NCI-H446 treated with DMSO at 0.1 percent for 48 hours (cell line): ENCODE measurements at regions not wholly inside any gene's neighbourhood (a gene's known extent, or its start where the extent isn't known, plus 50 kb on each side); places are given as distances from the start of the nearest gene placed in this dataset.
"Not testable (repeated sequence)": the region's sequence is repeated elsewhere in the genome, so short reads cannot be mapped to it uniquely, and the experiment has no call there.

Source experiments
- DNase-seq: peaks from one replicate; lab custom pipeline; 2025; lab: John Stamatoyannopoulos, UW

- DNase-seq = no peak
Observed at GRCh38 chr2:144749188-144749587, 229.3 kb upstream of the ZEB2 start.

GRCh38 chr2:144748443-144748842 is 228.5 kb upstream of the ZEB2 start:
- DNase-seq = no peak

- no peak for DNase-seq
Observed at GRCh38 chr2:144747571-144747970, 227.7 kb upstream of the ZEB2 start.

- no peak for DNase-seq
Observed at GRCh38 chr2:144745424-144745823, 225.5 kb upstream of the ZEB2 start.

- DNase-seq = no peak
Observed at GRCh38 chr2:144738749-144739148, 218.8 kb upstream of the ZEB2 start.

- no peak for DNase-seq
Observed at GRCh38 chr2:144730711-144731110, 210.8 kb upstream of the ZEB2 start.

- DNase-seq = not testable (repeated sequence)
Observed at GRCh38 chr2:144724460-144724859, 204.5 kb upstream of the ZEB2 start.

GRCh38 chr2:144718376-144718775 is 198.5 kb upstream of the ZEB2 start:
- no peak for DNase-seq

GRCh38 chr2:144715992-144716391 is 196.1 kb upstream of the ZEB2 start:
- no peak for DNase-seq

- DNase-seq = no peak
Observed at GRCh38 chr2:144713410-144713809, 193.5 kb upstream of the ZEB2 start.

- no peak for DNase-seq
Observed at GRCh38 chr2:144712550-144712940, 192.6 kb upstream of the ZEB2 start.

- no peak for DNase-seq
Observed at GRCh38 chr2:144711630-144712549, 192.0 kb upstream of the ZEB2 start.

GRCh38 chr2:144711084-144711483 is 191.2 kb upstream of the ZEB2 start:
- no peak for DNase-seq

GRCh38 chr2:144708626-144709025 is 188.7 kb upstream of the ZEB2 start:
- no peak for DNase-seq

- DNase-seq = no peak
Observed at GRCh38 chr2:144707736-144708326, 187.9 kb upstream of the ZEB2 start.

GRCh38 chr2:144706647-144707046 is 186.7 kb upstream of the ZEB2 start:
- no peak for DNase-seq

- DNase-seq = no peak
Observed at GRCh38 chr2:144705328-144706245, 185.7 kb upstream of the ZEB2 start.

GRCh38 chr2:144704709-144705095 is 184.8 kb upstream of the ZEB2 start:
- DNase-seq = no peak

GRCh38 chr2:144703852-144704708 is 184.2 kb upstream of the ZEB2 start:
- DNase-seq = no peak

GRCh38 chr2:144702051-144702450 is 182.1 kb upstream of the ZEB2 start:
- DNase-seq = no peak

GRCh38 chr2:144701259-144701658 is 181.3 kb upstream of the ZEB2 start:
- no peak for DNase-seq

GRCh38 chr2:144698156-144698555 is 178.2 kb upstream of the ZEB2 start:
- DNase-seq = no peak
